ENCODE measurements at regions not wholly inside any gene's neighbourhood (a gene's known extent, or its start where the extent isn't known, plus 50 kb on each side); places are given as distances from the start of the nearest gene placed in this dataset.

DNA sequence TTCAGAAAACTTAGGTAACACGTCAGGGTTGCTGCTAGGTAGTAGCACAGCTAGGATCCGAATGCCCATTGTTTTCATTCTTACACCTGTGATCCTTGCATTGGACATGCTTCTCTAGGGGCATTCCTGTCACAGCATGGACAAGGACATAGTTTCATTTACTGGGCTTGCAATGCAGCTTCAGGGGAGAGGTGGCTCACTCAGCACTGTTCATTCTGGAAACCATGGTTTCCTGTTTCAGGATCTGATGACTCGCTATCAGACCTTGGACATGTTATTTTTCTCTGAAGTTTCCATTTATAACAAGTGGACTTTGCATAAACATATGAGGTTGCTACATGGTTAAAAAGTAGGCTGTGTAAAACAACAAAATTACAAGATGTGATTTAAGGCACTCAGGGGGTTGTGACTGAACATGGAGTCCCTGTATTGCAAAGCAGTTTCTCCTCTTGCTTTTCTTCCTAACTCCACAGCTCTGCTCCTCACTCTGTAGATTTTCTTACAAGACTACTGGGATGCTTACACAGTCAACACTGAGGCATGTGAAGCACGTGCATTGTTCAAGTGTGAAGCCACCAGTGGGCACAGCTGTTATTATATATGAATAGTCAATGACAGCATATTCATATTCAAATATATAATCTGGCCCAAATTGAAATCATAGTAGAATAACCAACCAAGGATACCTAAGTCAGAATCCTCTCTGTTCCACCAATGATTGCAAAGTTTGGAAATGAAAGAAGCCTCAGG is 66.1 kb upstream of the STK32A start:
- DNase-seq (ENCODE audit: low spot score) = no peak

- DNase-seq (ENCODE audit: low spot score) = peak; percentile 28
Observed at GRCh38 chr5:147169399-147169798, 65.4 kb upstream of the STK32A start.

- DNase-seq (ENCODE audit: low spot score) = no peak
Observed at GRCh38 chr5:147169901-147170300, 64.9 kb upstream of the STK32A start.

DNA sequence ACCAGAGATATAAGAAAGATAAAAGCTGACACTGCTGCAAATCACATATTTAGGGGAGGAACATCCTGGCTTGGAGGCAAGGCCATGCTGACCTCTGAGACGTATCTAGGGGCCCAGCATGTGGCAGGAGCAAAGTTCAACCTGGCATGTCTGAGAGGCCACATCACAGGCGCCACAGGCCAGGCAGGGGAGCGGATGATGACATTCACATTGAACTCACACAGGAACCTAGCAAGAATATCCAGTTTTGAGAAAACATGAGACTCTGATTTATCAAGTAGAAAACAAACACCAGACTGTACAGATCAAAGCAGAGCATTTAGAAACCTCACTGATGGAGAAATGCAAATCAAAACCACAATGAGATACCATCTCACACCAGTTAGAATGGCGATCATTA is 64.2 kb upstream of the STK32A start:
- peak; percentile 32 for DNase-seq (ENCODE audit: low spot score)

GRCh38 chr5:147174671-147175265 is 60.1 kb upstream of the STK32A start:
- no peak for DNase-seq (ENCODE audit: low spot score)

- no peak for DNase-seq (ENCODE audit: low spot score)
Observed at GRCh38 chr5:147175516-147176097, 59.2 kb upstream of the STK32A start.

DNA sequence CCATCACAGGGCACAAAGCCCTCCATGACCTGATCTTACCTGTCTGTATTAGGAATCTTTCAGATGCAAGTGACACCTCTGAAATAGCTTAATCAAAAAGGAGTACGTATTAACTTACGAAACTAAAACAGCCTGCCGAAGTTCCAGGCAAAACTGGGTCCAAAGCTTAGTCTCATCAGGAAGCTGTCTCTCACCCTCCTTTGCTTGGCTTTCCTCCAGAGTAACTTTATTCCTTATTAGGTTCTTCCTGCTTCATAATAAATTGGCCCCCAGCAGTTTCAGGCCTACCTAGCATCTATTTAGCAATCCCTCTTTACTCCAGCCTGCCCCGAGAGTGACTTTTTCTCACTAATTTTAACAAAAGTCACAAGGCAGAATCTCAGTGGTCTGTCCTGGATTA is 58.4 kb upstream of the STK32A start:
- DNase-seq (ENCODE audit: low spot score) = no peak

GRCh38 chr5:147177125-147177840 is 57.5 kb upstream of the STK32A start:
- no peak for DNase-seq (ENCODE audit: low spot score)

GRCh38 chr5:147179562-147180147 is 55.2 kb upstream of the STK32A start:
- no peak for DNase-seq (ENCODE audit: low spot score)

DNA sequence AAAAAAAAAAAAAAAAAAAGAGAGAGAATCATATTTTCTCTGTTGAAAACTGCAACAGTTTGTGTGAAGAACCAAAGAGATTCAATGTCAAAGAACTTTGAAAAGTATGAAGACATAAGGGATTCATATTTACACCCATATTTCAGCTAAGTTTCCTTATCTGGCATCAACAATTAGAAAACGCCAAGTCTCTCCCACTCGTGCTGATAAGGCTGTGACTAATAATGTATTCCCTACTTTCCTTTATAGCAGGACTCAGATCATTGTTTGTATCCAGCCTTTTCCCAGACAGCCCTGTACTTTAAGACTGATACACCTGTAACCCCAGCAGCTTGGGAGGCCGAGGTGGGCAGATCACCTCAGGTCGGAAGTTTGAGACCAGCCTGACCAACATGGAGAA is 54.1 kb upstream of the STK32A start:
- DNase-seq (ENCODE audit: low spot score) = no peak

Data from LoVo (cell line).